H1 (cell line): ENCODE measurements at regions not wholly inside any gene's neighbourhood (a gene's known extent, or its start where the extent isn't known, plus 50 kb on each side); places are given as distances from the start of the nearest gene placed in this dataset.

Source experiments
- KDM1A ChIP-seq: fragments of 200-600, 300-600 bp; sonication (generic); IDR thresholded peaks from 2 replicates; pipeline ENCODE4 v1.7.1; 2016; ENCODE audit warnings: mild to moderate bottlenecking, low read length, borderline replicate concordance
- TCF12 ChIP-seq: IDR thresholded peaks from 2 replicates; pipeline ENCODE4 v1.6.1; 2011; ENCODE audit warnings: low read depth, mild to moderate bottlenecking, low read length

DNA sequence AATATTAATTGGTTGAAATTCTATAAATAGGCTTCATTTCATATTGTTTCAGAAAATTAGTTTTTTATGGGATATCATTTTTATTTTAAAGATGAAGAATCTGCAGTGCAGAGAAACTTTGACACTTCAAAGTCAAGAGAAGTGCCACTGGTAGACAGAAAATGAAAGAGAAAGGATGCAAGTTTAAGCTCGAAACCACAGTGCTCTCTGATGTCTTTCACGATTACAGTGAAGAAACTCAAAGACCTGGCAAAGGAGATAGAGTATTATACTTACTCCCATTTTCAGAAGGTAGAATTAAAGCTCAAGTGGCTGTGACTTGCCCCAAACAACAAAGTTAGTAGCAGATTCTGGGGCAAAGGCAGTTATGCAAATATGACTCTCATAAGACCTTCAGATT, 745.4 kb downstream of the TECRL start (continued):
- TF ChIP-seq TCF12 (no peak), KDM1A (no peak)
